ENCODE measurements at regions not wholly inside any gene's neighbourhood (a gene's known extent, or its start where the extent isn't known, plus 50 kb on each side); places are given as distances from the start of the nearest gene placed in this dataset.
A peak's percentile ranks its signal among the peaks of the same experiment; 100 is the strongest.

GRCh38 chr1:91575909-91576519 lies 75.4 kb downstream of the CDC7 start:
- DNase-seq (ENCODE audit: low spot score) = no peak

- no peak for DNase-seq (ENCODE audit: low spot score)
These were observed 77.9 kb downstream of the CDC7 start for GRCh38 chr1:91578320-91579109.

- DNase-seq (ENCODE audit: low spot score) = no peak
These were observed 79.1 kb downstream of the CDC7 start for GRCh38 chr1:91579658-91580228.

GRCh38 chr1:91582431-91582921 lies 81.8 kb downstream of the CDC7 start:
- no peak for DNase-seq (ENCODE audit: low spot score)

DNA sequence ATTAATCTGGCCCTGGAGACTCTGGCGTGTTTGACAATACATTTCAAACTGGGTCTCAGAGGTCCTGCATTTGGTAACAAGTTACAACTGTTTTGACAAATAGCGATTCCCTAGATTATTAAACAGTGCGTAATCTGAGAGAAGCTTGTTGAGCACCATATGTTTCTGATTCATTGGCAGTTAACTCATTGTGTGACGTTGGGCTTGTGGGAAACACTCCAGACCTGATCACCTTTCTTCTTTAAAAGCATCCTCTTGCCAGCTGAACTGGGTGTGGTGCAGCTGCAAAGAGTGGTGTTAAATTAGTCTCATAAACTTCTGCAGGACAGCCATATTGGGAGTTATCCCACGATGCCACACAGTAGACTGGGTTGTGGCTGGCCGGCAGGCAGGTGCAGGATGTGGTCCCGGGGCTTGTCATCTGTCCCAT lies 82.7 kb downstream of the CDC7 start:
- DNase-seq (ENCODE audit: low spot score) = no peak

GRCh38 chr1:91584309-91584708 lies 83.7 kb downstream of the CDC7 start:
- DNase-seq (ENCODE audit: low spot score) = no peak

GRCh38 chr1:91584878-91585277 lies 84.2 kb downstream of the CDC7 start:
- no peak for DNase-seq (ENCODE audit: low spot score)

GRCh38 chr1:91585502-91585901 lies 84.9 kb downstream of the CDC7 start:
- no peak for DNase-seq (ENCODE audit: low spot score)

DNA sequence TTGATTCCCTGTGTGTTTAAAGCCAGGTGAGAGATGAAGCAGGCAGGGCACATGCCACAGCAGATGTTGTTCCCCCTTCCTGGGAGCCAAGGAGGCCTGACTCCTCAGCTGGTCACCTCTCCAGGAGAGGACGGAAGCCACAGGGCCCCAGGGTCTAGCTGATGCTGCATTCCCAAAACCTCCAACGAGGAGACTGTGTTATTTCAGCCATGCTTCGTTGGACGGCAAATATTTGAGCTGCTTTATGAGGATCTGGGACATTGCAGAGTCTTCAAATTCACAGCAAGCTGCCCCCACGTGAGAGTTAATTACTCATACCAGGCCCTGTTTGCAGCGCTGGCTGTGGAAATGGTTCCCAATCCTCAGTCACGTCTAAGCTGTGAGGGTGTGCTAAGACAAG lies 85.3 kb downstream of the CDC7 start:
- DNase-seq (ENCODE audit: low spot score) = no peak

- no peak for DNase-seq (ENCODE audit: low spot score)
These were observed 88.8 kb downstream of the CDC7 start for GRCh38 chr1:91589437-91589836.

DNA sequence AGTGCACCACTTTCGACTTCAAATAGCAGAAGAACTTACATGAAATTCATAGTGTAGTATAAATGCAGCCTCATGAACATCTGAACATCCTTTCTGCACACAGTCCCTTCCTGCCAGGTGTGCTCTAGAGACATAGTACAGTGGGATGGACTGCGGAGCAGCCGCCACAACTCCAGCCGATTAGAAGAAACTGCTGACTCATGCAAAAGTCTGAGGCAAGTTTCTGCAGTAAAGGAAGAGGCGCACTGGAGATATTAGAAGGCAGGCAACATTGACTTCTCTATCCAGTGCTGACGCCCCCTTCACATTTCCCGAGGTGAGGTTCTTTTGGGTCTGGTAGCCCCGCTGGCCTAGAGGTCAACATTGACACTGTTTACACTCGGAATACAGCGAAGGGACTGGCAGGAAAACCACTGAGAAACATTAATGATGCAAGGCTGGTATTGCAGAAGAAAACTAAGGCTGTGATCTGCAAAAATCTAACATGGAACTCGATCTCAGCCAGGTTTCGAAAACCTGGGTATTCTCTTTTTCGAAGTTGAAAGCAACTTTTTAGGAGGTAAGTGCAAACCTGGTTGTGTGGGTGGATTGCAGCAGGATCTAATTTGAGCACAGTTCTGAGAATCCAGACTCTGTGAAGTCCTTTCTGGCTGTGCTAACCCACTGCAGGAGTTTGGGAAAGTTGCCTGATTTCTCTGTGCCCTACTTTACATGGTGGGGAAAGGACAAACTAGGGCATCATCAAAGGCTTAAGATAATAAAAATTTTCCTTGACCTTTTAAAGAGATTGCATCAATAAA lies 90.7 kb downstream of the CDC7 start:
- peak; percentile 9 for DNase-seq (ENCODE audit: low spot score)

DNA sequence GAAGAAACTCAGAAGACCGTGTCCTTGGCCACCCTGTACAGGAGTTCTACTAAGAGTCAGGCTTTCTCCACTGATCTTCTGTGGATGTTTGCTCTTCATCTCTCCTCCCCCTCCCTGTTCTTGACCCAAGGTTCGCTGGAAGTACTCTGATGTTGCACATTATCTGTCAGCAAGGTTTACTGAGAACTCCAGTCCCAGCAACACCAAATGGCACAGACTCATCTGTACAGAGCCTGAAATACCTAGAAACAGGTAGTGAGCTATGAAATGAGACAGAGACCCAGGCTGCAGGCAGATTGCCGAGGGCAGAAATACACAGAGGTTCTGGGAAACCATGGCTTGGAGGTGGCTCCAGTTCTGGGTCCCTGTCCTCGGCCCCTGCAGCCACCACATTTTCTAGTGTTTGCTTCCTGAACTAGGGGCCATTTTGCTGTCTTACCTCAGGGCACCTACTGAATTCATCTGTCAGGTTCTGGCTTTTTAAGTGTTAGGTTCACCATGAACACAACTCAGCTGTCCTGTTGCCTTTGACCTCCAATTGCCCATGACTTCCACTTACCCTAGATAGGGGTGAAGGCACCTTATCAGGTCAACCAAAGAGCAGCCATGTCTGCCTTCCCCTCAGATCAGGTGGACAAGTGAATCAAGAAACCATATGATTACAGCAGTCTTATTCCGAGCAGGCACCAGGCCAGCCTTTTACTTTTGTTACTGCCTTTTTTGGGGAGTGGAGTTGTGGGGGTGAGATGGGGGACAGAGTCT lies 92.2 kb downstream of the CDC7 start:
- DNase-seq (ENCODE audit: low spot score) = no peak

DNA sequence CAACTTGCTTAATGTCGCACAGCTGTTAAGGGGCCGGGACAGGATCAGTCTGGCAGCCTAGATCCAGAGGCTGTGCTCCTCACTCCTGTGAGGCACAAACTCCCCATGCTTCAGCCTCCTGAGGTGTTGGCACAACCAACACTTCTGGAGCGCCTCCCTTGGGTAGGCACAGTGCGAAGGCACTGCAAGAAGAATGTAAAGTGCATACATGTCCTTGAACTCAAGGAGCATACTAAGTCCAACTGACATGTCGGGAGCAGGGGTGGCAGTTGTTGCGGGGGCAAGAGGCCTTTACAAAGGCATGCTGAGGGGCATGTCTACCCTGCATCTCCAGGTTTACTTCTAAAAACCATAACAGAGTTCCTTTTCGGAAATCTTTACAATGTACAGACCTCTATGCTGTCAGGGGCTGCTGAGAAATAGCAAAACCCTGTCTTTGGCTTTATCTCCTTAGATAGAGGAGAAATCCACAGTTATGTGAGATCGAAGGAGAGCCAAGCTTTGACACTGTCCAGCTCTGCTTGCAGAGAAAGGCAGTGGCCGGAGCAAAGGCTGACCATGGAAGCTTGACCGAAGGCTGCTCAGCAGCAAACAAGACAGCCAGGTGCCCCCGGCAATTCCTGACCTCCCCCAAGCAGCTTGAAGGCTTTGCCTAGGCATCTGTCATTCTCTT lies 93.9 kb downstream of the CDC7 start:
- no peak for DNase-seq (ENCODE audit: low spot score)

DNA sequence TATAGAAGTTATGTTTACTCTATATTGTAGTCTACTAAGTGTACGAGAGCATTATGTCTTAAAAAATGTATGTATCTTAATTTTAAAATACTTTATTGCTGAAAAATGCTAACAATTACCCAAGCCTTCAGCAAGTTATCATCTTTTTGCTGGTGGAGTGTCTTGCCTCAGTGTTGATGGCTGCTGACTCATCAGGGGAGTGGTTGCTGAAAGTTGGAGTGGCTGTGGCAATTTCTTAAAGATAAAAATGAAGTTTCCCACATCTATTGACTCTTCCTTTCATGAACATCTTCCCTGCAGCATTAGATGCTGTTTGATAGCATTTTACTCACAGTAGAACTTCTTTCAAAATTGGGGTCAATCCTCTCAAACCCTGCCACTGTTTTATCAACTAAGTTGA lies 95.8 kb downstream of the CDC7 start:
- no peak for DNase-seq (ENCODE audit: low spot score)

DNA sequence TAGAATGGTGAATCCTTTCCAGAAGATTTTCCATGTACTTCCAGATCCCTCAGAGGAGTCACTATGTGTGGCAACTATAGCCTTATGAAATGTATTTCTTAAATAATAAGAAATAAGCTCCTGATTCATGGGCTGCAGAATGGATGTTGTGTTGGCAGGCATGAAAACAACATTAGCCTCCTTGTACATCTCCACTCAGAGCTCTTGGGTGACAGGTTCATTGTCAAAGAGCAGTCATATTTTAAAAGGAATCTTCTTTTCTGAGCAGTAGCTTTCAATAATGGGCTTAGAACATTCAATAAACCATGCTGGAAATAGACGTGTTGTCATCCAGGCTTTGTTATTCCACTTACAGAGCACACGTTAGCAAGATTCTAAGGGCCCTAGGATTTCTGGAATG lies 96.6 kb downstream of the CDC7 start:
- no peak for DNase-seq (ENCODE audit: low spot score)

GRCh38 chr1:91600431-91601337 lies 100.0 kb downstream of the CDC7 start:
- DNase-seq (ENCODE audit: low spot score) = no peak

- no peak for DNase-seq (ENCODE audit: low spot score)
These were observed 101.1 kb downstream of the CDC7 start for GRCh38 chr1:91601554-91602376.

GRCh38 chr1:91603409-91603808 lies 102.8 kb downstream of the CDC7 start:
- no peak for DNase-seq (ENCODE audit: low spot score)

- no peak for DNase-seq (ENCODE audit: low spot score)
These were observed 104.0 kb downstream of the CDC7 start for GRCh38 chr1:91604632-91605031.
